ENCODE measurements at regions not wholly inside any gene's neighbourhood (a gene's known extent, or its start where the extent isn't known, plus 50 kb on each side); places are given as distances from the start of the nearest gene placed in this dataset.

- TF ChIP-seq CTCF (IDR thresholded peaks at IDR 0.05), result no peak
- no peak for DNase-seq (ENCODE audit: low spot score)
- ATAC-seq (ENCODE audit: low FRiP score), result no peak
These were observed 363.2 kb downstream of the QKI start for GRCh38 chr6:163777716-163778115.

GRCh38 chr6:163776906-163777686 lies 362.6 kb downstream of the QKI start:
- ATAC-seq (ENCODE audit: low FRiP score) (no peak), DNase-seq (ENCODE audit: low spot score) (no peak)
- TF ChIP-seq CTCF (IDR thresholded peaks at IDR 0.05), result no peak

DNA sequence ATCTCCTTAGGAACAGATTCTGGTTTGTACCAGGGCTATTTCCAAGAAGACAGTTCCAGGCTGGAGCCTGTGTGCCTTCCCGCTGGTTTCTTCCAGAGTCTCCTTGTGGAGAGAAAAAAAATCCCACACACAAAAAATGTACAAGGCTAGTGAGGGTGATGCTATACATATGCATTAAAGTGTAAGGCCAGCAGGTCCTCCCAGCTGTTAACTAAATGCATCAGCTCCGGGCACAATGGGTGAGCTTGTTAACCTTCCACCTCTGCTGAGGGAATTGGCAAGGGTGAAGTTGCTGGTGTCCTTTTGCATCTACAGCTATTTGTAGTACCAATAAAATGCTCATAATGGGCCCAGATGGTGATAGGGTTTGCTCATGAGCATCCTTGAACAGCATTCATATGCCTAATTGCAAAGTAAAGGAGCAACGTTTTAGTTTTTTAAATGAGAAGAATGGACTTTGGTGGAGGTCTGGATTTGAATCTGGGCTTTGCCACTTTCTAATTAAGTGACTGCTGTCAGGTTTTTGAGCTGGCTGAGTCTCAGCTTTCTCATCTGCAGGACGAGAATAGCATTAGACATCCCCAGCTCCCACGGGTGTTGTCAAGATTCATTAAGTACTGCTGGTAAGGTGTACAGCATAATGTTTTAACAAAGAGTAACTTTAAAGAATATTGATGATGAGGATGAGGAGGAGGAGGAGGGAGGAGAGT lies 361.8 kb downstream of the QKI start:
- no peak for ATAC-seq (ENCODE audit: low FRiP score)

DNA sequence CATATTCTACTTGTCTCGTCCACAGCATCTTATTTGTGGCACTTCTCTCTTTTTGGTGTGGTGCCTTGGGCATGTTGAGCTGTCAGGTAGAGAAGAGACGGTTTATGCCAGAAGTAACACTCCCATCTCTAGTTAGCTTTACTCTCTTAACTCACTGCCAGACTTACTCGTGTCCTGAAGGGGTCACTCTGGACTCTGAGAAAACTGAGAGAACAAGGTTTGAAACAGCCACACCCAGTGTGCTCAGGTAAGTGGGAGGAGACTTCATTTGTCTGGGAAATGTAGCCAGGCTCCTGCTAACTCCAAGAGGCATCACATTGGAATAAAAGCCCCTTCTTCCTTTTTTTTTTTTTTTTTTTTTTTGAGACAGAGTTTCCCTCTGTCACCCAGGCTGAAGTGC lies 360.8 kb downstream of the QKI start:
- no peak for TF ChIP-seq CTCF (IDR thresholded peaks at IDR 0.05)
- ATAC-seq (ENCODE audit: low FRiP score) (no peak), DNase-seq (ENCODE audit: low spot score) (no peak)

More for the DNA sequence above, 361.8 kb downstream of the QKI start:
- TF ChIP-seq CTCF (IDR thresholded peaks at IDR 0.05), result no peak
- no peak for DNase-seq (ENCODE audit: low spot score)

GRCh38 chr6:163774485-163774884 lies 360.0 kb downstream of the QKI start:
- DNase-seq (ENCODE audit: low spot score) (no peak), ATAC-seq (ENCODE audit: low FRiP score) (no peak)
- no peak for TF ChIP-seq CTCF (IDR thresholded peaks at IDR 0.05)

- ATAC-seq (ENCODE audit: low FRiP score) (no peak), DNase-seq (ENCODE audit: low spot score) (no peak)
- TF ChIP-seq CTCF (IDR thresholded peaks at IDR 0.05), result no peak
These were observed 359.1 kb downstream of the QKI start for GRCh38 chr6:163773646-163774045.

DNA sequence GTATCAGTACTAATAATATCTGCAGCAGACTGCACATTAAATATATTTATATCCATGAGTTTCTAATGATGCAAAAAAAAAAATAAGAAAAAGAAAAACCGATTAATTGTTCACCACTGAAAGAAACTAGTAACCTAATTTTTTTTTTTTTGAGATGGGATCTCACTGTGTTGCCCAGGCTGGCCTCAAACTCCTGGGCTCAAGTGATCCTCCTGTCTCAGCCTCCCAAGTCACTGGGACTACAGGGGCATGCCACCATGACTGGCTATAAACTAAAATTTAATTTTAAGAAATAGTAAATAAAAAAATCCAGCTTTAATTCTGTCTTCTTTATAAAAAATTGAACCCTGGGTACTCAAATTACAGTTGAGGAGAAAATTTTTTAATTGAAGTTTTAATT lies 358.2 kb downstream of the QKI start:
- ATAC-seq (ENCODE audit: low FRiP score) (no peak), DNase-seq (ENCODE audit: low spot score) (no peak)
- TF ChIP-seq CTCF (IDR thresholded peaks at IDR 0.05), result no peak
